ENCODE measurements at regions not wholly inside any gene's neighbourhood (a gene's known extent, or its start where the extent isn't known, plus 50 kb on each side); places are given as distances from the start of the nearest gene placed in this dataset.
"Not testable (repeated sequence)": the region's sequence is repeated elsewhere in the genome, so short reads cannot be mapped to it uniquely, and the experiment has no call there.

- no peaks in the 10 kb centered on the region for H3K4me1 Mint-ChIP-seq
- no peaks in the 10 kb centered on the region for H3K36me3 Mint-ChIP-seq
- TF ChIP-seq CTCF (IDR thresholded peaks at IDR 0.05; ENCODE audit: unreplicated experiment): no peak
- H3K4me3 Mint-ChIP-seq: no peak overlapping the region
- no peak for DNase-seq (ENCODE audit: low spot score in 2 of 2, unreplicated experiment in 2 of 2)
- no peak overlapping the region for H3K27ac Mint-ChIP-seq
- peaks cover 76% of the 10 kb centered on the region for H3K9me3 Mint-ChIP-seq
- H3K27me3 Mint-ChIP-seq (ENCODE audit: low read depth): no peaks in the 10 kb centered on the region
Observed at GRCh38 chr4:189519186-189519585, 421.5 kb upstream of the FRG1 start.

- DNase-seq (ENCODE audit: low spot score in 2 of 2, unreplicated experiment in 2 of 2): no peak
- Mint-ChIP-seq H3K36me3 (no peaks in the 10 kb centered on the region), H3K9me3 (peaks cover 87% of the 10 kb centered on the region), H3K27me3 (ENCODE audit: low read depth) (no peaks in the 10 kb centered on the region), H3K27ac (no peak overlapping the region), H3K4me1 (no peaks in the 10 kb centered on the region), H3K4me3 (no peak overlapping the region)
- no peak for TF ChIP-seq CTCF (IDR thresholded peaks at IDR 0.05; ENCODE audit: unreplicated experiment)
Observed at GRCh38 chr4:189525304-189525703, 415.4 kb upstream of the FRG1 start.

GRCh38 chr4:189530848-189531247 lies 409.8 kb upstream of the FRG1 start:
- H3K9me3 Mint-ChIP-seq: peaks cover 59% of the 10 kb centered on the region
- TF ChIP-seq CTCF (IDR thresholded peaks at IDR 0.05; ENCODE audit: unreplicated experiment): no peak
- H3K27ac Mint-ChIP-seq: no peak overlapping the region
- no peak overlapping the region for H3K4me3 Mint-ChIP-seq
- DNase-seq (ENCODE audit: low spot score in 2 of 2, unreplicated experiment in 2 of 2): no peak
- peaks cover 2% of the 10 kb centered on the region for H3K36me3 Mint-ChIP-seq
- no peaks in the 10 kb centered on the region for H3K27me3 Mint-ChIP-seq (ENCODE audit: low read depth)
- no peaks in the 10 kb centered on the region for H3K4me1 Mint-ChIP-seq

- no peak for DNase-seq (ENCODE audit: low spot score in 2 of 2, unreplicated experiment in 2 of 2)
- Mint-ChIP-seq H3K27me3 (ENCODE audit: low read depth) (no peaks in the 10 kb centered on the region), H3K27ac (no peak overlapping the region), H3K4me3 (no peak overlapping the region), H3K9me3 (peaks cover 53% of the 10 kb centered on the region), H3K4me1 (no peaks in the 10 kb centered on the region), H3K36me3 (peaks cover 4% of the 10 kb centered on the region)
- TF ChIP-seq CTCF (IDR thresholded peaks at IDR 0.05; ENCODE audit: unreplicated experiment): no peak
Observed at GRCh38 chr4:189533603-189534002, 407.1 kb upstream of the FRG1 start.

GRCh38 chr4:189547559-189547958 lies 393.1 kb upstream of the FRG1 start:
- no peaks in the 10 kb centered on the region for H3K27me3 Mint-ChIP-seq (ENCODE audit: low read depth)
- no peaks in the 10 kb centered on the region for H3K36me3 Mint-ChIP-seq
- TF ChIP-seq CTCF (IDR thresholded peaks at IDR 0.05; ENCODE audit: unreplicated experiment): no peak
- H3K9me3 Mint-ChIP-seq: peaks cover 62% of the 10 kb centered on the region
- no peak overlapping the region for H3K27ac Mint-ChIP-seq
- no peaks in the 10 kb centered on the region for H3K4me1 Mint-ChIP-seq
- no peak overlapping the region for H3K4me3 Mint-ChIP-seq
- DNase-seq (ENCODE audit: low spot score in 2 of 2, unreplicated experiment in 2 of 2): no peak

GRCh38 chr4:189548484-189549125 lies 392.1 kb upstream of the FRG1 start:
- Mint-ChIP-seq H3K4me1 (no peaks in the 10 kb centered on the region), H3K9me3 (peaks cover 56% of the 10 kb centered on the region), H3K36me3 (no peaks in the 10 kb centered on the region), H3K27me3 (ENCODE audit: low read depth) (no peaks in the 10 kb centered on the region), H3K27ac (no peak overlapping the region), H3K4me3 (no peak overlapping the region)
- no peak for DNase-seq (ENCODE audit: low spot score in 2 of 2, unreplicated experiment in 2 of 2)
- no peak for TF ChIP-seq CTCF (IDR thresholded peaks at IDR 0.05; ENCODE audit: unreplicated experiment)

GRCh38 chr4:189551931-189552670 lies 388.6 kb upstream of the FRG1 start:
- DNase-seq (ENCODE audit: low spot score in 2 of 2, unreplicated experiment in 2 of 2); H3K4me1 Mint-ChIP-seq; H3K27ac Mint-ChIP-seq; H3K4me3 Mint-ChIP-seq; H3K36me3 Mint-ChIP-seq; H3K27me3 Mint-ChIP-seq (ENCODE audit: low read depth): not testable (repeated sequence)
- H3K9me3 Mint-ChIP-seq: peaks cover 46% of the 10 kb centered on the region

- not testable (repeated sequence) for H3K4me1 Mint-ChIP-seq; H3K4me3 Mint-ChIP-seq; DNase-seq (ENCODE audit: low spot score in 2 of 2, unreplicated experiment in 2 of 2); H3K36me3 Mint-ChIP-seq; H3K27ac Mint-ChIP-seq; H3K27me3 Mint-ChIP-seq (ENCODE audit: low read depth)
- peaks cover 18% of the 10 kb centered on the region for H3K9me3 Mint-ChIP-seq
Observed at GRCh38 chr4:189560605-189561004, 380.1 kb upstream of the FRG1 start.
